Choroid plexus epithelial cell (primary cell): ENCODE measurements at regions not wholly inside any gene's neighbourhood (a gene's known extent, or its start where the extent isn't known, plus 50 kb on each side); places are given as distances from the start of the nearest gene placed in this dataset.
A peak's percentile ranks its signal among the peaks of the same experiment; 100 is the strongest.

ENCODE experiments used
- DNase-seq: peaks from one replicate; pipeline ENCODE4 v3.0.0-alpha.2; 2010; ENCODE audit warnings: low read depth
- H3K4me3 ChIP-seq: 2 replicates; pipeline ENCODE4 v1.5.1; 2011; ENCODE audit warnings: low read depth, mild to moderate bottlenecking, control low read depth, low read length, moderate library complexity
- CTCF ChIP-seq: conservative IDR thresholded peaks from 2 replicates; pipeline ENCODE4 v1.5.1; 2011; ENCODE audit warnings: low read depth, mild to moderate bottlenecking, control low read depth, inconsistent platforms, low read length, moderate library complexity

- no peak for TF ChIP-seq CTCF
- no peak for DNase-seq
- H3K4me3 ChIP-seq = no peak overlapping the region
These were observed 499.4 kb downstream of the FAM181B start for GRCh38 chr11:82234256-82234655.

- DNase-seq = peak; percentile 1
- TF ChIP-seq CTCF = no peak
These were observed 500.5 kb downstream of the FAM181B start for GRCh38 chr11:82233201-82233600.

DNA sequence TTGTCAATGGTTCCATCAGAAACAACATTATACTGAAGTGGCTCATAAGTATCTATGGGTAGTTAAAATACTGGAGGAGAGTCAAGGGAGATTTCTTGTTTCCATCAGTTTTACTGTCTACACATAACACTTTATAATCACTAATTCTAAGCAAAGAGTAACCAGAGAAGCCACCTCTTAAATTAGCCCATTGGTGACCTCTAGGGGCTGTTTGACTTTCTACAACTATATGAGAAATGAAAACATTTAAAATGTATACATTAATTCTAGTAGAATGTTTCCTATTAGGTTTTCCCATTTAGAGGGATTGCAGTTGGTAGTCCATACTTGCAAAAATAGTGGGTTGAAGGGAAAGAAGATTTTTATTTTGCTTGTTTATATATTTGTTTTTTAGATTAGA lies 504.3 kb downstream of the FAM181B start:
- DNase-seq = peak; percentile 65
- no peak overlapping the region for H3K4me3 ChIP-seq
- TF ChIP-seq CTCF = peak; percentile 47

More at GRCh38 chr11:82233201-82233600, 500.5 kb downstream of the FAM181B start:
- H3K4me3 ChIP-seq = no peak overlapping the region

GRCh38 chr11:82225930-82226329 lies 507.7 kb downstream of the FAM181B start:
- peak; percentile 4 for DNase-seq
- peak; percentile 29 for TF ChIP-seq CTCF
- no peak overlapping the region for H3K4me3 ChIP-seq

DNA sequence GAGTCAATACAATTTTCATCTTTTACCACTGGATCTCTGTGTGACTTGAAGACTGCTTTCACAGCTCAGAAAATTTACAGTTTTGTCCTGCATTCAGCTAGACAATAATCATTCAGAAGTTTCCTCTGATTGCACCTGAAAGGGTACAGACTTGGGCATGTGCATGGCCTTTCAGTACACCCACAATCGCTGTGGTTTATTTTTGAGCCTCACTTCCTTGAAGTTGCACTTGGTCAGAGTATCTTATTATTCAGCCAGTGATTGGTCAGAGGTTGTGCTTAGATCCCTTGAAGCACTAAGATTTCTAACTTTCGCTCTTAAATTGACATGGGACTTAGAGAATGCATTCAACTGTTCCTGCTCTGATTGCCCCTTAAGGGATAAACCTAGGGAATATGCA lies 508.2 kb downstream of the FAM181B start:
- TF ChIP-seq CTCF = no peak
- H3K4me3 ChIP-seq = no peak overlapping the region
- no peak for DNase-seq

GRCh38 chr11:82216927-82217570 lies 516.6 kb downstream of the FAM181B start:
- H3K4me3 ChIP-seq = no peak overlapping the region
- DNase-seq = no peak
- TF ChIP-seq CTCF = no peak

- H3K4me3 ChIP-seq = no peak overlapping the region
- TF ChIP-seq CTCF = no peak
- DNase-seq = no peak
These were observed 523.7 kb downstream of the FAM181B start for GRCh38 chr11:82210011-82210410.
